ENCODE measurements at regions not wholly inside any gene's neighbourhood (a gene's known extent, or its start where the extent isn't known, plus 50 kb on each side); places are given as distances from the start of the nearest gene placed in this dataset.

- TF ChIP-seq POLR2A (IDR thresholded peaks at IDR 0.05; ENCODE audit: low read depth, low read length) (no peak), RFX5 (IDR thresholded peaks at IDR 0.05; ENCODE audit: low read depth, low read length) (no peak), MXI1 (IDR thresholded peaks at IDR 0.05; ENCODE audit: borderline replicate concordance, low read depth, low read length) (no peak), MAFK (IDR thresholded peaks at IDR 0.05; ENCODE audit: low read depth, low read length) (no peak), RAD21 (IDR thresholded peaks at IDR 0.05; ENCODE audit: low read length) (no peak), FOS (IDR thresholded peaks at IDR 0.05; ENCODE audit: low read depth, low read length) (no peak), ELK1 (IDR thresholded peaks at IDR 0.05; ENCODE audit: borderline replicate concordance, low read depth, low read length) (no peak), MAZ (IDR thresholded peaks at IDR 0.05; ENCODE audit: borderline replicate concordance, low read depth, low read length) (no peak), BHLHE40 (IDR thresholded peaks at IDR 0.05; ENCODE audit: low read depth, low read length) (no peak), NFE2L2 (IDR thresholded peaks at IDR 0.05; ENCODE audit: low read depth, low read length) (no peak), USF2 (IDR thresholded peaks at IDR 0.05; ENCODE audit: low read depth, low read length) (no peak)
- Histone ChIP-seq H3K9ac (ENCODE audit: low read depth, low read length) (no peak overlapping the region), H3K14ac (replicated peaks; ENCODE audit: low read depth, low read length) (no peak overlapping the region), H3K56ac (ENCODE audit: extremely low read depth, insufficient read depth, low read length) (no peak overlapping the region), H2BK120ac (ENCODE audit: low read depth, low read length) (no peak overlapping the region), H3K18ac (ENCODE audit: low read depth, low read length) (no peak overlapping the region), H3K79me1 (ENCODE audit: low read depth in 1 of 2, low read length in 2 of 2) (no peaks in the 10 kb centered on the region), H3K9me3 (ENCODE audit: control insufficient read depth, insufficient read depth, low read length) (no peaks in the 10 kb centered on the region), H2AK9ac (replicated peaks; ENCODE audit: low read depth, low read length, poor library complexity) (no peak overlapping the region), H3K36me3 (ENCODE audit: control insufficient read depth, insufficient read depth, low read length) (no peaks in the 10 kb centered on the region), H2BK20ac (ENCODE audit: low read depth, low read length) (no peak overlapping the region), H3K4me3 (ENCODE audit: insufficient read depth, low read depth, low read length) (no peak overlapping the region), H4K5ac (ENCODE audit: low read depth, low read length) (no peak overlapping the region), H3K27ac (ENCODE audit: insufficient read depth, low read length) (no peak overlapping the region), H2AFZ (replicated peaks; ENCODE audit: low read length, poor library complexity) (no peak overlapping the region), H3K4me1 (ENCODE audit: control insufficient read depth, insufficient read depth, low read length) (no peaks in the 10 kb centered on the region), H4K91ac (ENCODE audit: insufficient read depth, low read depth, low read length) (no peak overlapping the region), H3K23ac (ENCODE audit: low read depth, low read length) (no peak overlapping the region), H3K4me2 (ENCODE audit: low read depth, low read length) (no peak overlapping the region), H2BK15ac (ENCODE audit: low read depth, low read length) (no peak overlapping the region), H4K8ac (ENCODE audit: low read depth in 2 of 2, low read length in 2 of 2) (no peak overlapping the region), H2AK5ac (ENCODE audit: low read depth, low read length) (no peak overlapping the region), H3K27me3 (ENCODE audit: control insufficient read depth, insufficient read depth, low read length) (no peaks in the 10 kb centered on the region), H3K9me1 (ENCODE audit: insufficient read depth, low read length) (no peaks in the 10 kb centered on the region), H4K20me1 (ENCODE audit: insufficient read depth, low read length) (no peaks in the 10 kb centered on the region), H2BK5ac (ENCODE audit: low read depth, low read length, poor library complexity, severe bottlenecking) (no peak overlapping the region), H3K4ac (ENCODE audit: low read depth, low read length) (no peak overlapping the region)
- DNase-seq = peak; percentile 21
- ATAC-seq (ENCODE audit: low read depth) = no peak
- ChIA-PET POLR2A (ENCODE audit: unreplicated experiment) (no interaction called here), CTCF (no interaction called here)
- in situ Hi-C loops (cut with MboI; ENCODE audit: low sequenced_read_pairs) = no loop called here
- no TSS peak for BruUV-seq (replicated peaks)
- intact Hi-C loops (cut with micrococcal nuclease) = no loop called here
- no CpG with 5 or more reads among the region's 2 CpGs for WGBS, 2 experiments (ENCODE audit: extremely low coverage in 2 of 2, insufficient read length in 1 of 2)
- dilution Hi-C loops (cut with HindIII; ENCODE audit: low sequenced_read_pairs, unreplicated experiment) = no loop called here
These were observed 87.1 kb downstream of the SLIT2 start for GRCh38 chr4:20338841-20339240.
